ENCODE measurements at regions not wholly inside any gene's neighbourhood (a gene's known extent, or its start where the extent isn't known, plus 50 kb on each side); places are given as distances from the start of the nearest gene placed in this dataset.

DNA sequence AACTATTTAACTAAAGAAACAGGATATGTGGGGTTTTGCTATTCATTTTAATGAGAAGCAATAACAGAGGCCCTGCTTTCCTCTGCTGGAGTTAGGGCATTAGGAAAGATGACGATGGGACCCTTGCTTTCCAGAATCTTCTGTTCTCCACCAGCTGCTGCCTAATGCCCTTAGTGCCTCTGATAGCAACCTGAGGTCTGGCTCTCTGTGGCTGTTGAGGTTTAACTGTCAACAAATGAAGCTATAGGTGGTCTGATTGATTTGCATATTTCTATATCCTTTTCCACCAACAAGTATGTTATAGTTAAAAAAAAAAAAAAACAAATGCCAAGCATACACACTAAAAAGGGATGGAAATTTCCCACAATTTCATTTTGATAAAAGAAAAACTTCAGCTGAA is 115.1 kb upstream of the NCK2 start:
- Histone ChIP-seq H4K20me1 (ENCODE audit: insufficient read depth, low read length) (no peaks in the 10 kb centered on the region), H3K79me1 (ENCODE audit: low read depth in 1 of 2, low read length in 2 of 2) (no peaks in the 10 kb centered on the region), H4K5ac (ENCODE audit: low read depth, low read length) (no peak overlapping the region), H3K23ac (ENCODE audit: low read depth, low read length) (no peak overlapping the region), H4K8ac (ENCODE audit: low read depth in 2 of 2, low read length in 2 of 2) (no peak overlapping the region), H3K4ac (ENCODE audit: low read depth, low read length) (no peak overlapping the region), H2BK120ac (ENCODE audit: low read depth, low read length) (no peak overlapping the region), H4K91ac (ENCODE audit: insufficient read depth, low read depth, low read length) (no peak overlapping the region), H3K18ac (ENCODE audit: low read depth, low read length) (no peak overlapping the region), H2BK5ac (ENCODE audit: low read depth, low read length, poor library complexity, severe bottlenecking) (no peak overlapping the region), H3K36me3 (ENCODE audit: control insufficient read depth, insufficient read depth, low read length) (no peaks in the 10 kb centered on the region), H2BK20ac (ENCODE audit: low read depth, low read length) (no peak overlapping the region), H3K4me3 (ENCODE audit: insufficient read depth, low read depth, low read length) (no peak overlapping the region), H3K4me1 (ENCODE audit: control insufficient read depth, insufficient read depth, low read length) (no peaks in the 10 kb centered on the region), H3K56ac (ENCODE audit: extremely low read depth, insufficient read depth, low read length) (no peak overlapping the region), H3K27me3 (ENCODE audit: control insufficient read depth, insufficient read depth, low read length) (peaks cover 46% of the 10 kb centered on the region), H3K14ac (replicated peaks; ENCODE audit: low read depth, low read length) (no peak overlapping the region), H3K9me3 (ENCODE audit: control insufficient read depth, insufficient read depth, low read length) (no peaks in the 10 kb centered on the region), H3K9ac (ENCODE audit: low read depth, low read length) (no peak overlapping the region), H3K27ac (ENCODE audit: insufficient read depth, low read length) (no peak overlapping the region), H2AFZ (replicated peaks; ENCODE audit: low read length, poor library complexity) (no peak overlapping the region), H2AK9ac (replicated peaks; ENCODE audit: low read depth, low read length, poor library complexity) (no peak overlapping the region), H2AK5ac (ENCODE audit: low read depth, low read length) (no peak overlapping the region), H2BK15ac (ENCODE audit: low read depth, low read length) (no peak overlapping the region), H3K9me1 (ENCODE audit: insufficient read depth, low read length) (no peaks in the 10 kb centered on the region), H3K4me2 (ENCODE audit: low read depth, low read length) (no peak overlapping the region)
- no TSS peak for BruUV-seq (replicated peaks)
- ATAC-seq (ENCODE audit: low read depth), result no peak
- intact Hi-C loops (cut with micrococcal nuclease) (no loop called here), in situ Hi-C loops (cut with MboI; ENCODE audit: low sequenced_read_pairs) (no loop called here), dilution Hi-C loops (cut with HindIII; ENCODE audit: low sequenced_read_pairs, unreplicated experiment) (no loop called here)
- DNase-seq, result no peak
- CTCF ChIA-PET, result no interaction called here
- no CpG with 5 or more reads among the region's 1 CpG for WGBS, 2 experiments (ENCODE audit: extremely low coverage in 2 of 2, insufficient read length in 1 of 2)
- TF ChIP-seq, protein P1, sequence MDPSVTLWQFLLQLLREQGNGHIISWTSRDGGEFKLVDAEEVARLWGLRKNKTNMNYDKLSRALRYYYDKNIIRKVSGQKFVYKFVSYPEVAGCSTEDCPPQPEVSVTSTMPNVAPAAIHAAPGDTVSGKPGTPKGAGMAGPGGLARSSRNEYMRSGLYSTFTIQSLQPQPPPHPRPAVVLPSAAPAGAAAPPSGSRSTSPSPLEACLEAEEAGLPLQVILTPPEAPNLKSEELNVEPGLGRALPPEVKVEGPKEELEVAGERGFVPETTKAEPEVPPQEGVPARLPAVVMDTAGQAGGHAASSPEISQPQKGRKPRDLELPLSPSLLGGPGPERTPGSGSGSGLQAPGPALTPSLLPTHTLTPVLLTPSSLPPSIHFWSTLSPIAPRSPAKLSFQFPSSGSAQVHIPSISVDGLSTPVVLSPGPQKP (IDR thresholded peaks at IDR 0.05; ENCODE audit: borderline replicate concordance, low read depth, low read length), result no peak
- TF ChIP-seq FOS (IDR thresholded peaks at IDR 0.05; ENCODE audit: low read depth, low read length) (no peak), CHD1 (IDR thresholded peaks at IDR 0.05; ENCODE audit: low read depth, low read length) (no peak), RCOR1 (IDR thresholded peaks at IDR 0.05; ENCODE audit: insufficient replicate concordance, low read length) (no peak), MXI1 (IDR thresholded peaks at IDR 0.05; ENCODE audit: borderline replicate concordance, low read depth, low read length) (no peak), RAD21 (IDR thresholded peaks at IDR 0.05; ENCODE audit: low read length) (no peak), POLR2A (IDR thresholded peaks at IDR 0.05; ENCODE audit: low read depth, low read length) (no peak), BHLHE40 (IDR thresholded peaks at IDR 0.05; ENCODE audit: low read depth, low read length) (no peak), SMC3 (IDR thresholded peaks at IDR 0.05; ENCODE audit: low read depth, low read length) (no peak), MAFK (IDR thresholded peaks at IDR 0.05; ENCODE audit: low read depth, low read length) (no peak), CEBPB (IDR thresholded peaks at IDR 0.05; ENCODE audit: low read depth, low read length) (no peak), MAZ (IDR thresholded peaks at IDR 0.05; ENCODE audit: borderline replicate concordance, low read depth, low read length) (no peak), NFE2L2 (IDR thresholded peaks at IDR 0.05; ENCODE audit: low read depth, low read length) (no peak), RFX5 (IDR thresholded peaks at IDR 0.05; ENCODE audit: low read depth, low read length) (no peak)
- TF ChIP-seq, protein P2, sequence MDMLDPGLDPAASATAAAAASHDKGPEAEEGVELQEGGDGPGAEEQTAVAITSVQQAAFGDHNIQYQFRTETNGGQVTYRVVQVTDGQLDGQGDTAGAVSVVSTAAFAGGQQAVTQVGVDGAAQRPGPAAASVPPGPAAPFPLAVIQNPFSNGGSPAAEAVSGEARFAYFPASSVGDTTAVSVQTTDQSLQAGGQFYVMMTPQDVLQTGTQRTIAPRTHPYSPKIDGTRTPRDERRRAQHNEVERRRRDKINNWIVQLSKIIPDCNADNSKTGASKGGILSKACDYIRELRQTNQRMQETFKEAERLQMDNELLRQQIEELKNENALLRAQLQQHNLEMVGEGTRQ (IDR thresholded peaks at IDR 0.05; ENCODE audit: low read depth, low read length), result no peak
- TF ChIP-seq, protein P3, sequence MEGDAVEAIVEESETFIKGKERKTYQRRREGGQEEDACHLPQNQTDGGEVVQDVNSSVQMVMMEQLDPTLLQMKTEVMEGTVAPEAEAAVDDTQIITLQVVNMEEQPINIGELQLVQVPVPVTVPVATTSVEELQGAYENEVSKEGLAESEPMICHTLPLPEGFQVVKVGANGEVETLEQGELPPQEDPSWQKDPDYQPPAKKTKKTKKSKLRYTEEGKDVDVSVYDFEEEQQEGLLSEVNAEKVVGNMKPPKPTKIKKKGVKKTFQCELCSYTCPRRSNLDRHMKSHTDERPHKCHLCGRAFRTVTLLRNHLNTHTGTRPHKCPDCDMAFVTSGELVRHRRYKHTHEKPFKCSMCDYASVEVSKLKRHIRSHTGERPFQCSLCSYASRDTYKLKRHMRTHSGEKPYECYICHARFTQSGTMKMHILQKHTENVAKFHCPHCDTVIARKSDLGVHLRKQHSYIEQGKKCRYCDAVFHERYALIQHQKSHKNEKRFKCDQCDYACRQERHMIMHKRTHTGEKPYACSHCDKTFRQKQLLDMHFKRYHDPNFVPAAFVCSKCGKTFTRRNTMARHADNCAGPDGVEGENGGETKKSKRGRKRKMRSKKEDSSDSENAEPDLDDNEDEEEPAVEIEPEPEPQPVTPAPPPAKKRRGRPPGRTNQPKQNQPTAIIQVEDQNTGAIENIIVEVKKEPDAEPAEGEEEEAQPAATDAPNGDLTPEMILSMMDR (conservative IDR thresholded peaks at IDR 0.05; ENCODE audit: low read depth, low read length), result no peak
- POLR2A ChIA-PET (ENCODE audit: unreplicated experiment), result no interaction called here
